ENCODE measurements at regions not wholly inside any gene's neighbourhood (a gene's known extent, or its start where the extent isn't known, plus 50 kb on each side); places are given as distances from the start of the nearest gene placed in this dataset.

DNA sequence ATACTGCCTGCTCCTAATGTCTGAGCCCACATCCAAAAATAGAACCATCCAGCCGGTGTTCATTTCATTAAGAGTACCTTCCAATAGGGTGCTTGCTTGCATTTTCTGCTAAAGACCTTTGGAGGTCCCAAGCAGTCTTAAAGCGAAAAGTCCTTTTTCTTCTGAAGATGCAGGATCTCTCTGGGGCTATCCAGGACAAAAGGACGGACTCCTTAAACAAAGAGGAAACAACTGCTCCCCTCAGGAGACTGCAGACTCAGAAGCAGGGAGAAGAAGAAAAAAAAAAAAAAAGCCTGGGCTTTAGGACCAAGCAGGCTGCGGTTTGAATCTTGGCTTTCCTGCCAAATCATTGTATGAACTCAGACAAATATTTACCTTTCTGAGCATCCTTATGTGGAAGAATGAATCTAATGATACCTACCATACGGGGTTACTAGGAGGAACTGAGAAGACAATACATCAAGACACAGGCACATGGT lies 204.0 kb downstream of the PLPP3 start:
- TF ChIP-seq, protein P1, sequence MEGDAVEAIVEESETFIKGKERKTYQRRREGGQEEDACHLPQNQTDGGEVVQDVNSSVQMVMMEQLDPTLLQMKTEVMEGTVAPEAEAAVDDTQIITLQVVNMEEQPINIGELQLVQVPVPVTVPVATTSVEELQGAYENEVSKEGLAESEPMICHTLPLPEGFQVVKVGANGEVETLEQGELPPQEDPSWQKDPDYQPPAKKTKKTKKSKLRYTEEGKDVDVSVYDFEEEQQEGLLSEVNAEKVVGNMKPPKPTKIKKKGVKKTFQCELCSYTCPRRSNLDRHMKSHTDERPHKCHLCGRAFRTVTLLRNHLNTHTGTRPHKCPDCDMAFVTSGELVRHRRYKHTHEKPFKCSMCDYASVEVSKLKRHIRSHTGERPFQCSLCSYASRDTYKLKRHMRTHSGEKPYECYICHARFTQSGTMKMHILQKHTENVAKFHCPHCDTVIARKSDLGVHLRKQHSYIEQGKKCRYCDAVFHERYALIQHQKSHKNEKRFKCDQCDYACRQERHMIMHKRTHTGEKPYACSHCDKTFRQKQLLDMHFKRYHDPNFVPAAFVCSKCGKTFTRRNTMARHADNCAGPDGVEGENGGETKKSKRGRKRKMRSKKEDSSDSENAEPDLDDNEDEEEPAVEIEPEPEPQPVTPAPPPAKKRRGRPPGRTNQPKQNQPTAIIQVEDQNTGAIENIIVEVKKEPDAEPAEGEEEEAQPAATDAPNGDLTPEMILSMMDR (IDR thresholded peaks at IDR 0.05), result no peak
- TF ChIP-seq ZFX (IDR thresholded peaks at IDR 0.05; ENCODE audit: borderline replicate concordance), result no peak

Data from 22Rv1 (cell line).